H9 (cell line): ENCODE measurements at regions not wholly inside any gene's neighbourhood (a gene's known extent, or its start where the extent isn't known, plus 50 kb on each side); places are given as distances from the start of the nearest gene placed in this dataset.

Experiments used
- DNase-seq: peaks from one replicate; pipeline ENCODE4 v3.0.0-alpha.2; 2017
- H2AFZ ChIP-seq: one replicate; pipeline ENCODE4 v1.6.1; 2013; ENCODE audit warnings: mild to moderate bottlenecking, low read length, control low read depth, moderate library complexity
- H2AK5ac ChIP-seq: 2 replicates; pipeline ENCODE4 v1.6.1; 2013; ENCODE audit warnings: low read length, control low read depth, mixed read lengths; ENCODE audit not compliant: insufficient read length
- H2BK120ac ChIP-seq: one replicate; pipeline ENCODE4 v1.6.1; 2013; ENCODE audit warnings: low read depth, mild to moderate bottlenecking, low read length, control low read depth, inconsistent platforms; ENCODE audit not compliant: poor library complexity, severe bottlenecking
- H2BK12ac ChIP-seq: 2 replicates; pipeline ENCODE4 v1.6.1; 2013; ENCODE audit warnings: low read length, control low read depth, mixed read lengths, low read depth; ENCODE audit not compliant: insufficient read length
- H2BK15ac ChIP-seq: 2 replicates; pipeline ENCODE4 v1.6.1; 2013; ENCODE audit warnings: low read depth, low read length, control low read depth
- H2BK20ac ChIP-seq: one replicate; pipeline ENCODE4 v1.6.1; 2013; ENCODE audit warnings: low read depth, mild to moderate bottlenecking, low read length, control low read depth, inconsistent platforms; ENCODE audit not compliant: poor library complexity, severe bottlenecking
- H2BK5ac ChIP-seq: 2 replicates; pipeline ENCODE4 v1.6.1; 2013; ENCODE audit warnings: low read length, control low read depth, mixed read lengths; ENCODE audit not compliant: insufficient read length
- H3K14ac ChIP-seq: 2 replicates; pipeline ENCODE4 v1.6.1; 2013; ENCODE audit warnings: low read length, control low read depth; ENCODE audit not compliant: insufficient read depth
- H3K18ac ChIP-seq: 2 replicates; pipeline ENCODE4 v1.6.1; 2013; ENCODE audit warnings: low read depth, mild to moderate bottlenecking, mixed read lengths, low read length, control low read depth; ENCODE audit not compliant: insufficient read length
- H3K23ac ChIP-seq: 2 replicates; pipeline ENCODE4 v1.6.1; 2013; ENCODE audit warnings: low read length, control low read depth, mixed read lengths, low read depth; ENCODE audit not compliant: insufficient read length
- H3K23me2 ChIP-seq: 2 replicates; pipeline ENCODE4 v1.6.1; 2013; ENCODE audit warnings: low read depth, mild to moderate bottlenecking, mixed read lengths, low read length, control low read depth; ENCODE audit not compliant: insufficient read length, poor library complexity, severe bottlenecking
- H3K27ac ChIP-seq: 2 replicates; pipeline ENCODE4 v1.5.1; 2013; ENCODE audit warnings: low read length, control low read depth, mixed read lengths, low read depth; ENCODE audit not compliant: insufficient read length
- H3K27me3 ChIP-seq: 2 replicates; pipeline ENCODE4 v1.6.1; 2013; ENCODE audit warnings: low read length, control low read depth, inconsistent platforms; ENCODE audit not compliant: insufficient read depth
- H3K4ac ChIP-seq: 2 replicates; pipeline ENCODE4 v1.6.1; 2013; ENCODE audit warnings: low read depth, mild to moderate bottlenecking, control low read depth, inconsistent platforms, low read length, moderate library complexity
- H3K4me1 ChIP-seq: 2 replicates; pipeline ENCODE4 v1.6.1; 2013; ENCODE audit warnings: low read length, control low read depth, inconsistent platforms; ENCODE audit not compliant: insufficient read depth
- H3K4me2 ChIP-seq: 2 replicates; pipeline ENCODE4 v1.6.1; 2013; ENCODE audit warnings: low read length, control low read depth, mixed read lengths; ENCODE audit not compliant: insufficient read length, insufficient read depth
- H3K56ac ChIP-seq: 2 replicates; pipeline ENCODE4 v1.6.1; 2013; ENCODE audit warnings: low read depth, mild to moderate bottlenecking, mixed read lengths, low read length, control low read depth; ENCODE audit not compliant: insufficient read length
- H3K79me1 ChIP-seq: 2 replicates; pipeline ENCODE4 v1.6.1; 2013; ENCODE audit warnings: low read depth, mild to moderate bottlenecking, moderate library complexity, low read length, control low read depth, inconsistent platforms; ENCODE audit not compliant: insufficient read depth, poor library complexity, severe bottlenecking
- H3K79me2 ChIP-seq: 2 replicates; pipeline ENCODE4 v1.6.1; 2013; ENCODE audit warnings: low read length, control low read depth, inconsistent platforms; ENCODE audit not compliant: insufficient read depth
- H3K9ac ChIP-seq: 2 replicates; pipeline ENCODE4 v1.6.1; 2013; ENCODE audit warnings: low read length, control low read depth, mixed read lengths; ENCODE audit not compliant: insufficient read length; ENCODE audit errors: extremely low read depth
- H3K9me3 ChIP-seq: one replicate; pipeline ENCODE4 v1.6.1; 2013; ENCODE audit warnings: low read depth, low read length, inconsistent platforms; ENCODE audit not compliant: control insufficient read depth
- H3T11ph ChIP-seq: one replicate; pipeline ENCODE4 v1.6.1; 2013; ENCODE audit warnings: mild to moderate bottlenecking, low read length, control low read depth, inconsistent platforms
- H4K20me1 ChIP-seq: one replicate; pipeline ENCODE4 v1.6.1; 2013; ENCODE audit not compliant: control insufficient read depth, insufficient read length, insufficient read depth
- H4K5ac ChIP-seq: 2 replicates; pipeline ENCODE4 v1.6.1; 2013; ENCODE audit warnings: low read depth, mild to moderate bottlenecking, mixed read lengths, low read length, control low read depth; ENCODE audit not compliant: insufficient read length
- H4K8ac ChIP-seq: replicated peaks from 2 replicates; pipeline ENCODE4 v1.6.1; 2013; ENCODE audit warnings: low read length, control low read depth, mixed read lengths, low read depth; ENCODE audit not compliant: insufficient read length
- H4K91ac ChIP-seq: 2 replicates; pipeline ENCODE4 v1.6.1; 2013; ENCODE audit warnings: low read depth, mild to moderate bottlenecking, moderate library complexity, mixed read lengths, low read length, control low read depth; ENCODE audit not compliant: insufficient read length
- H3K27ac Mint-ChIP-seq, 3 experiments: 2 replicates in 2 of 3; 3 replicates in 1 of 3; pipeline ENCODE4 v1.8.0; 2020 to 2021; ENCODE audit warnings: mixed read lengths in 3 of 3, mild to moderate bottlenecking in 1 of 3, moderate library complexity in 1 of 3
- H3K27me3 Mint-ChIP-seq: 2 replicates; pipeline ENCODE4 v1.8.0; 2021; ENCODE audit warnings: low read depth, mild to moderate bottlenecking, moderate library complexity, mixed read lengths
- H3K36me3 Mint-ChIP-seq, 3 experiments: 2 replicates in 2 of 3; 3 replicates in 1 of 3; pipeline ENCODE4 v1.8.0; 2020 to 2021; ENCODE audit warnings: low read depth in 3 of 3, mixed read lengths in 3 of 3; ENCODE audit not compliant: insufficient read depth in 1 of 3
- H3K4me1 Mint-ChIP-seq, 2 experiments: 2 replicates each; pipeline ENCODE4 v1.8.0; 2020; ENCODE audit warnings: mixed read lengths in 2 of 2
- H3K4me3 Mint-ChIP-seq, 2 experiments: 2 replicates in 1 of 2; 3 replicates in 1 of 2; pipeline ENCODE4 v1.8.0; 2020 to 2021; ENCODE audit warnings: mild to moderate bottlenecking in 2 of 2, mixed read lengths in 2 of 2, moderate library complexity in 1 of 2
- H3K9me3 Mint-ChIP-seq, 2 experiments: 2 replicates in 1 of 2; 3 replicates in 1 of 2; pipeline ENCODE4 v1.8.0; 2020; ENCODE audit warnings: mild to moderate bottlenecking in 2 of 2, mixed read lengths in 2 of 2, moderate library complexity in 1 of 2
- WGBS: extraction: QIAGEN DNeasy Blood & Tissue Kit; methylation state at CpG from one replicate; pipeline ENCODE4 v1.1.7; 2013; ENCODE audit warnings: missing lambda C conversion rate, low lambda C conversion rate, mixed read lengths; ENCODE audit not compliant: insufficient read length; ENCODE audit errors: extremely low coverage; 5-methylcytosine and 5-hydroxymethylcytosine counted together
- TF ChIP-seq, protein P1 (sequence below): fragments of 200-600 bp; sonication (generic); conservative IDR thresholded peaks from 3 replicates; pipeline ENCODE4 v1.8.0; 2021; ENCODE audit warnings: antibody characterized with exemption, mild to moderate bottlenecking

DNA sequence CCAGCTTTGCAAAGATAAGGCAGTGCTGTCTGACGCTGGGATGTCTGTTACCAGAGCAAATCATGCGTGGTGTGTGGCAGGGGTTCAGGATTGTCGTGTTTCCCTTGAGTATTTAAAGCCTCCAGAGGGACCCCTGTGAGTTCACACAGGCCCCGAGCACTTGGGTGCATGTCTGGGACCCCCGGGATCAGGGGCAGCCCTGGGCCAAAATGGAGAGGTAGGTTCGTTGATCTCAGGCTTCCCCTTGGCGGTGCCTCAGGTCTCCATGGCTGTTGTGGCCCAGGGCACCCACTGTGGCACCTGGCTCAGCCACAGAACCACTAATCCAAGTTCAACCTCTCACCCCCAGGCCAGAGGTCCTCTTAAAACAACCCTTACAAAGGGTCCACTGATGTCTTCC, 523.1 kb upstream of the DPP6 start:
- H3K4me1 ChIP-seq, result no peaks in the 10 kb centered on the region
- no peak overlapping the region for H2AK5ac ChIP-seq
- no peaks in the 10 kb centered on the region for H3K79me1 ChIP-seq
- H4K5ac ChIP-seq, result no peak overlapping the region
- H3K9ac ChIP-seq, result no peak overlapping the region
- no peaks in the 10 kb centered on the region for H3K79me2 ChIP-seq
- no peak overlapping the region for H2BK15ac ChIP-seq
- H3K23me2 ChIP-seq, result no peaks in the 10 kb centered on the region
- Mint-ChIP-seq H3K27me3 (peaks cover 2% of the 10 kb centered on the region; the same call in 1 of the 2 replicates), H3K4me1 (no peaks in the 10 kb centered on the region), H3K9me3 (peaks cover 89 to 96% of the 10 kb centered on the region in 2 experiments), H3K4me3 (no peak overlapping the region), H3K36me3 (peaks cover 14 to 30% (median 29%) of the 10 kb centered on the region in 3 experiments; a peak in 6 of 7 replicates), H3K27ac (no peak overlapping the region)
- no peak overlapping the region for H3K23ac ChIP-seq
- H3K56ac ChIP-seq, result no peak overlapping the region
- no peak overlapping the region for H3K27ac ChIP-seq
- H4K91ac ChIP-seq, result no peak overlapping the region
- no peak overlapping the region for H2BK120ac ChIP-seq
- H3K4ac ChIP-seq, result no peak overlapping the region
- WGBS, result no CpG with 5 or more reads among the region's 7 CpGs
- H2BK5ac ChIP-seq, result no peak overlapping the region
- H3K9me3 ChIP-seq, result peaks cover 30% of the 10 kb centered on the region
- H4K8ac ChIP-seq, result no peak overlapping the region
- H2BK12ac ChIP-seq, result no peak overlapping the region
- H3K27me3 ChIP-seq, result no peaks in the 10 kb centered on the region
- no peak overlapping the region for H3K4me2 ChIP-seq
- H2BK20ac ChIP-seq, result no peak overlapping the region
- no peak overlapping the region for H3K18ac ChIP-seq
- no peak overlapping the region for H3T11ph ChIP-seq
- H2AFZ ChIP-seq, result no peak overlapping the region
- no peak for DNase-seq
- no peak overlapping the region for H3K14ac ChIP-seq
- TF ChIP-seq, protein P1, sequence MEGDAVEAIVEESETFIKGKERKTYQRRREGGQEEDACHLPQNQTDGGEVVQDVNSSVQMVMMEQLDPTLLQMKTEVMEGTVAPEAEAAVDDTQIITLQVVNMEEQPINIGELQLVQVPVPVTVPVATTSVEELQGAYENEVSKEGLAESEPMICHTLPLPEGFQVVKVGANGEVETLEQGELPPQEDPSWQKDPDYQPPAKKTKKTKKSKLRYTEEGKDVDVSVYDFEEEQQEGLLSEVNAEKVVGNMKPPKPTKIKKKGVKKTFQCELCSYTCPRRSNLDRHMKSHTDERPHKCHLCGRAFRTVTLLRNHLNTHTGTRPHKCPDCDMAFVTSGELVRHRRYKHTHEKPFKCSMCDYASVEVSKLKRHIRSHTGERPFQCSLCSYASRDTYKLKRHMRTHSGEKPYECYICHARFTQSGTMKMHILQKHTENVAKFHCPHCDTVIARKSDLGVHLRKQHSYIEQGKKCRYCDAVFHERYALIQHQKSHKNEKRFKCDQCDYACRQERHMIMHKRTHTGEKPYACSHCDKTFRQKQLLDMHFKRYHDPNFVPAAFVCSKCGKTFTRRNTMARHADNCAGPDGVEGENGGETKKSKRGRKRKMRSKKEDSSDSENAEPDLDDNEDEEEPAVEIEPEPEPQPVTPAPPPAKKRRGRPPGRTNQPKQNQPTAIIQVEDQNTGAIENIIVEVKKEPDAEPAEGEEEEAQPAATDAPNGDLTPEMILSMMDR, result no peak
- no peaks in the 10 kb centered on the region for H4K20me1 ChIP-seq
